CD14-positive monocyte (primary cell): ENCODE measurements at regions not wholly inside any gene's neighbourhood (a gene's known extent, or its start where the extent isn't known, plus 50 kb on each side); places are given as distances from the start of the nearest gene placed in this dataset.
"Not testable (repeated sequence)": the region's sequence is repeated elsewhere in the genome, so short reads cannot be mapped to it uniquely, and the experiment has no call there.

Experiments used
- DNase-seq, 3 donors: peaks; one replicate each; pipeline ENCODE4 v3.0.0-alpha.2; 2011 to 2022
- H2AFZ ChIP-seq: 2 replicates; pipeline ENCODE4 v1.6.0; 2012; ENCODE audit warnings: mild to moderate bottlenecking, low read depth, low read length, inconsistent platforms; ENCODE audit not compliant: insufficient read depth, poor library complexity, severe bottlenecking
- H3K27ac ChIP-seq, 2 donors: 1 replicate in 1 of 2; 2 replicates in 1 of 2; pipeline ENCODE4 v1.5.1; 2012 to 2013; ENCODE audit warnings: low read length in 2 of 2, control low read depth in 1 of 2, inconsistent platforms in 1 of 2, low read depth in 1 of 2, mild to moderate bottlenecking in 1 of 2
- H3K27me3 ChIP-seq, 2 donors: one replicate each; pipeline versions ENCODE4 v1.6.0 to v1.6.1; 2011 to 2013; ENCODE audit warnings: low read length in 2 of 2; ENCODE audit not compliant: control insufficient read depth in 2 of 2, insufficient read depth in 2 of 2
- H3K36me3 ChIP-seq, 2 donors: replicated peaks in 1 of 2; 1 replicate in 1 of 2; 2 replicates in 1 of 2; pipeline versions ENCODE4 v1.5.1 to v1.6.1; 2012 to 2013; ENCODE audit warnings: low read length in 2 of 2, control low read depth in 1 of 2, inconsistent platforms in 1 of 2, mild to moderate bottlenecking in 1 of 2; ENCODE audit not compliant: insufficient read depth in 2 of 2, control insufficient read depth in 1 of 2
- H3K4me1 ChIP-seq, 2 donors: 1 replicate in 1 of 2; 2 replicates in 1 of 2; pipeline versions ENCODE4 v1.5.1 to v1.6.1; 2012 to 2013; ENCODE audit warnings: low read length in 2 of 2, control low read depth in 1 of 2, inconsistent platforms in 1 of 2, mild to moderate bottlenecking in 1 of 2, moderate library complexity in 1 of 2; ENCODE audit not compliant: insufficient read depth in 2 of 2, control insufficient read depth in 1 of 2
- H3K4me2 ChIP-seq: replicated peaks from 2 replicates; pipeline ENCODE3; 2012; ENCODE audit warnings: low read length, moderate library complexity, mild to moderate bottlenecking; ENCODE audit not compliant: poor library complexity, severe bottlenecking; ENCODE audit errors: extremely low read depth
- H3K4me3 ChIP-seq, 3 experiments: fragments of 200-600 bp in 1 of 3; sonication (generic) in 1 of 3; replicated peaks in 1 of 3; 1 replicate in 2 of 3; 2 replicates in 1 of 3; pipeline ENCODE4 v1.5.1; 2011 to 2013; ENCODE audit warnings: low read length in 3 of 3, mild to moderate bottlenecking in 3 of 3, control low read depth in 2 of 3, low read depth in 2 of 3, inconsistent platforms in 1 of 3, moderate library complexity in 1 of 3
- H3K79me2 ChIP-seq: 2 replicates; pipeline ENCODE4 v1.6.0; 2012; ENCODE audit warnings: mild to moderate bottlenecking, control low read depth, inconsistent platforms, low read length, moderate library complexity; ENCODE audit not compliant: insufficient read depth
- H3K9ac ChIP-seq: 2 replicates; pipeline ENCODE4 v1.6.0; 2017; ENCODE audit warnings: low read length, mild to moderate bottlenecking; ENCODE audit not compliant: insufficient read depth, poor library complexity, severe bottlenecking
- H3K9me3 ChIP-seq, 2 donors: replicated peaks in 1 of 2; 1 replicate in 1 of 2; 2 replicates in 1 of 2; pipeline versions ENCODE4 v1.5.1 to v1.6.1; 2012 to 2013; ENCODE audit warnings: low read length in 2 of 2, control low read depth in 1 of 2; ENCODE audit not compliant: control insufficient read depth in 1 of 2, insufficient read depth in 1 of 2
- H4K20me1 ChIP-seq: 2 replicates; pipeline ENCODE4 v1.6.0; 2012; ENCODE audit warnings: mild to moderate bottlenecking, low read length, control low read depth, moderate library complexity; ENCODE audit not compliant: insufficient read depth
- H3K27ac Mint-ChIP-seq, 7 donors: one replicate each; pipeline ENCODE4 v1.8.0; 2020; ENCODE audit warnings: mild to moderate bottlenecking in 7 of 7, mixed read lengths in 7 of 7, moderate library complexity in 6 of 7, inconsistent platforms in 2 of 7
- H3K27me3 Mint-ChIP-seq, 3 donors: one replicate each; pipeline ENCODE4 v1.8.0; 2021 to 2022; ENCODE audit warnings: low read depth in 3 of 3, mild to moderate bottlenecking in 3 of 3, mixed read lengths in 3 of 3, moderate library complexity in 3 of 3, inconsistent platforms in 1 of 3
- H3K36me3 Mint-ChIP-seq, 2 donors: one replicate each; pipeline ENCODE4 v1.8.0; 2020; ENCODE audit warnings: mixed read lengths in 2 of 2, inconsistent platforms in 1 of 2, mild to moderate bottlenecking in 1 of 2
- H3K4me1 Mint-ChIP-seq: one replicate; pipeline ENCODE4 v1.8.0; 2020; ENCODE audit warnings: mild to moderate bottlenecking, mixed read lengths
- H3K4me3 Mint-ChIP-seq, 2 donors: one replicate each; pipeline ENCODE4 v1.8.0; 2020; ENCODE audit warnings: mild to moderate bottlenecking in 2 of 2, mixed read lengths in 2 of 2, moderate library complexity in 1 of 2
- H3K9me3 Mint-ChIP-seq, 7 donors: one replicate each; pipeline ENCODE4 v1.8.0; 2020 to 2022; ENCODE audit warnings: mixed read lengths in 7 of 7, mild to moderate bottlenecking in 6 of 7, moderate library complexity in 6 of 7, inconsistent platforms in 2 of 7
- WGBS: methylation state at CpG from one replicate; pipeline ENCODE4 v1.1.5; 2013; ENCODE audit warnings: missing lambda C conversion rate; ENCODE audit not compliant: insufficient coverage; 5-methylcytosine and 5-hydroxymethylcytosine counted together
- intact Hi-C, 2 donors: fragments of 100-400 bp; cut with micrococcal nuclease; formaldehyde crosslinking; loops; one replicate each; pipeline versions ENCODE4 v1.15.0 to v1.15.1; 2023
- TF ChIP-seq, protein P1 (sequence below): fragments of 200-600 bp; IDR thresholded peaks from one replicate; pipeline ENCODE4 v1.8.0; 2022; ENCODE audit warnings: antibody characterized with exemption, mild to moderate bottlenecking

GRCh38 chr7:29637374-29637773 lies 73.7 kb downstream of the PRR15 start:
- TF ChIP-seq, protein P1, sequence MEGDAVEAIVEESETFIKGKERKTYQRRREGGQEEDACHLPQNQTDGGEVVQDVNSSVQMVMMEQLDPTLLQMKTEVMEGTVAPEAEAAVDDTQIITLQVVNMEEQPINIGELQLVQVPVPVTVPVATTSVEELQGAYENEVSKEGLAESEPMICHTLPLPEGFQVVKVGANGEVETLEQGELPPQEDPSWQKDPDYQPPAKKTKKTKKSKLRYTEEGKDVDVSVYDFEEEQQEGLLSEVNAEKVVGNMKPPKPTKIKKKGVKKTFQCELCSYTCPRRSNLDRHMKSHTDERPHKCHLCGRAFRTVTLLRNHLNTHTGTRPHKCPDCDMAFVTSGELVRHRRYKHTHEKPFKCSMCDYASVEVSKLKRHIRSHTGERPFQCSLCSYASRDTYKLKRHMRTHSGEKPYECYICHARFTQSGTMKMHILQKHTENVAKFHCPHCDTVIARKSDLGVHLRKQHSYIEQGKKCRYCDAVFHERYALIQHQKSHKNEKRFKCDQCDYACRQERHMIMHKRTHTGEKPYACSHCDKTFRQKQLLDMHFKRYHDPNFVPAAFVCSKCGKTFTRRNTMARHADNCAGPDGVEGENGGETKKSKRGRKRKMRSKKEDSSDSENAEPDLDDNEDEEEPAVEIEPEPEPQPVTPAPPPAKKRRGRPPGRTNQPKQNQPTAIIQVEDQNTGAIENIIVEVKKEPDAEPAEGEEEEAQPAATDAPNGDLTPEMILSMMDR, result no peak

DNA sequence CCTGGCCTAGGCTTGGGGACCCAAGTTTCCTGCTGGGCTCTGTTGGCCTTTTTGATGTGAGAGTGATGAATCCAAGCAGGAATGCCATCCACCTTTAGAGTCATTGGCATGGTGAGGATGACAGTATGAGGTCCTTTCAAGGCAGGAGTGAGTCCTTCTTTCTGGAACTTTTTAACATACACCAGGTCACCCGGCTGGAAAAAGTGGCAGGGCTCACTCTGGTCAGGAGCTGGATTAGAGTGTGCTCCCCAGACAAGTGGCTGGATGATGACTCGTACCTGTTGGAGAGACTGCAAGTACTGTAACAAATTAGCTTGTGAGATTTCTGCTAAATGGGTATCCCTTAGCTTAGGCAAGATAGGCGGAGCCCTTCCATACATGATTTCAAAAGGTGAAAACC lies 75.2 kb downstream of the PRR15 start:
- H3K4me1 Mint-ChIP-seq, H3K27me3 Mint-ChIP-seq, H3K9ac ChIP-seq, H3K79me2 ChIP-seq, H3K9me3 ChIP-seq, H3K4me3 ChIP-seq, H3K4me3 Mint-ChIP-seq, H2AFZ ChIP-seq, H3K27me3 ChIP-seq, H3K4me1 ChIP-seq, DNase-seq, H4K20me1 ChIP-seq, H3K9me3 Mint-ChIP-seq, H3K36me3 Mint-ChIP-seq, H3K27ac ChIP-seq, H3K27ac Mint-ChIP-seq, intact Hi-C loops, H3K36me3 ChIP-seq, H3K4me2 ChIP-seq: not testable (repeated sequence)
- WGBS, result no CpG with 5 or more reads among the region's 3 CpGs

More at GRCh38 chr7:29637374-29637773, 73.7 kb downstream of the PRR15 start:
- Histone ChIP-seq H3K27ac (no peak overlapping the region), H3K27me3 (no peaks in the 10 kb centered on the region), H3K4me1 (no peaks in the 10 kb centered on the region), H2AFZ (no peak overlapping the region), H3K9ac (no peak overlapping the region), H3K9me3 (no peaks in the 10 kb centered on the region), H3K4me3 (no peak overlapping the region), H3K4me2 (no peak overlapping the region), H3K36me3 (no peaks in the 10 kb centered on the region), H4K20me1 (no peaks in the 10 kb centered on the region), H3K79me2 (no peaks in the 10 kb centered on the region)
- H3K36me3 Mint-ChIP-seq, result peaks cover 2 to 3% of the 10 kb centered on the region in 2 donors
- H3K4me3 Mint-ChIP-seq, result no peak overlapping the region
- no peak for DNase-seq
- H3K27ac Mint-ChIP-seq, result no peak overlapping the region
- WGBS, result 99% methylated on average over 8 of the region's 8 CpGs
- no peaks in the 10 kb centered on the region for H3K4me1 Mint-ChIP-seq
- intact Hi-C loops, result no loop called here
- H3K27me3 Mint-ChIP-seq, result peaks cover 0 to 5% (median 2%) of the 10 kb centered on the region in 3 donors
- H3K9me3 Mint-ChIP-seq, result no peaks in the 10 kb centered on the region
